ENCODE measurements at regions not wholly inside any gene's neighbourhood (a gene's known extent, or its start where the extent isn't known, plus 50 kb on each side); places are given as distances from the start of the nearest gene placed in this dataset.
"Not testable (repeated sequence)": the region's sequence is repeated elsewhere in the genome, so short reads cannot be mapped to it uniquely, and the experiment has no call there.

GRCh38 chr20:1825507-1825906 is 69.7 kb upstream of the SIRPA start:
- no peak for DNase-seq

GRCh38 chr20:1824834-1825233 is 70.4 kb upstream of the SIRPA start:
- DNase-seq, result no peak

GRCh38 chr20:1824181-1824580 is 71.0 kb upstream of the SIRPA start:
- DNase-seq, result no peak

GRCh38 chr20:1823450-1823844 is 71.8 kb upstream of the SIRPA start:
- DNase-seq, result no peak

GRCh38 chr20:1822564-1823449 is 72.4 kb upstream of the SIRPA start:
- DNase-seq, result no peak

GRCh38 chr20:1820138-1821079 is 74.8 kb upstream of the SIRPA start:
- no peak for DNase-seq

GRCh38 chr20:1819311-1820137 is 75.7 kb upstream of the SIRPA start:
- no peak for DNase-seq

GRCh38 chr20:1818895-1819294 is 76.3 kb upstream of the SIRPA start:
- DNase-seq, result no peak

GRCh38 chr20:1818247-1818840 is 76.9 kb upstream of the SIRPA start:
- DNase-seq, result no peak

GRCh38 chr20:1817577-1818211 is 77.5 kb upstream of the SIRPA start:
- no peak for DNase-seq

- DNase-seq, result peak; percentile 31
These were observed 78.5 kb upstream of the SIRPA start for GRCh38 chr20:1816384-1817381.

- no peak for DNase-seq
These were observed 79.6 kb upstream of the SIRPA start for GRCh38 chr20:1815502-1816085.

- not testable (repeated sequence) for DNase-seq
These were observed 80.3 kb upstream of the SIRPA start for GRCh38 chr20:1814861-1815260.

- DNase-seq, result no peak
These were observed 81.3 kb upstream of the SIRPA start for GRCh38 chr20:1813674-1814635.

- peak; percentile 54 for DNase-seq
These were observed 82.1 kb upstream of the SIRPA start for GRCh38 chr20:1813101-1813529.

- DNase-seq, result no peak
These were observed 83.3 kb upstream of the SIRPA start for GRCh38 chr20:1811621-1812498.

GRCh38 chr20:1810926-1811620 is 84.1 kb upstream of the SIRPA start:
- no peak for DNase-seq
